ENCODE measurements at regions not wholly inside any gene's neighbourhood (a gene's known extent, or its start where the extent isn't known, plus 50 kb on each side); places are given as distances from the start of the nearest gene placed in this dataset.

DNA sequence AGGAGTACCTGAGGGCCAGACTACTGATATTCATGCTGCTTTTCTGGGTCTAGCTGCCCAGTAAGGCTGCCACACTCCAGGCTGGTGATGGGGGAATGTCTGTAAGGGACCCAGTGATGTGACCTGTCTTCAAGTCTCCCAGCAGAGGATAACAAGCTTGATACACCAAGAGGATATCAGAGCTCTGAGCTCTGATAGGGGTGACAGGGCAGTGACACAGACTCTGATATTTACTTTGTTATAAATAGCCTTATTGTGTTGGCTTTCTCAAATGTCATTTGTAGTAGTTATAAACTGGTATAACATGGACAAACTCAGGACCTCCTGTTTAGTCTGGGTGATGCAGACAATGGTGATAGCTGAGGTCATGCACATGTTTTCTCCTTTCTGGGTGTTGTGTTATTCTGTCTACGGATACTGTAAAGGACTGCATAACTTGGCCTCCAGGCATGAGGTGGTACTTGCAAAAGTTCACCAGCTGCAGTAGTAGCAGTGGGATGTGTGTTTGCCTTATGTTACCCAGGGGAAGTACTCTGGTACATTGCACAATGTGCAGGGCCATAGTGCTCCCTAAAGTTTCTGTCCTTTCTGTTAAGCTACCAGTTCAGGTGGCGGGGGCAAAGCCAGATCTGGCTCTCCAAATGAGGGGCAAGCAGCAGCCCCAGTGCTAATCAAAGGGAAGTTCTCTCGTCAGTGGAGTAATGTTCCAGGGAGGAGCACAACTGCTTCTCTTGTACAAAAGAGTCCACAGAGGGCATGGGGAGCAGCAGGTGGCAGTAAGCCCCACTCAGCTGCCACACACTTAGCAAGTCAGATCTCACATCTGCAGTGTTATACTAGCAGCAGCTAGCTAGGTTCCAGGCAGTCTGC is 812.2 kb downstream of the JRKL start:
- FAIRE-seq = no peak

DNA sequence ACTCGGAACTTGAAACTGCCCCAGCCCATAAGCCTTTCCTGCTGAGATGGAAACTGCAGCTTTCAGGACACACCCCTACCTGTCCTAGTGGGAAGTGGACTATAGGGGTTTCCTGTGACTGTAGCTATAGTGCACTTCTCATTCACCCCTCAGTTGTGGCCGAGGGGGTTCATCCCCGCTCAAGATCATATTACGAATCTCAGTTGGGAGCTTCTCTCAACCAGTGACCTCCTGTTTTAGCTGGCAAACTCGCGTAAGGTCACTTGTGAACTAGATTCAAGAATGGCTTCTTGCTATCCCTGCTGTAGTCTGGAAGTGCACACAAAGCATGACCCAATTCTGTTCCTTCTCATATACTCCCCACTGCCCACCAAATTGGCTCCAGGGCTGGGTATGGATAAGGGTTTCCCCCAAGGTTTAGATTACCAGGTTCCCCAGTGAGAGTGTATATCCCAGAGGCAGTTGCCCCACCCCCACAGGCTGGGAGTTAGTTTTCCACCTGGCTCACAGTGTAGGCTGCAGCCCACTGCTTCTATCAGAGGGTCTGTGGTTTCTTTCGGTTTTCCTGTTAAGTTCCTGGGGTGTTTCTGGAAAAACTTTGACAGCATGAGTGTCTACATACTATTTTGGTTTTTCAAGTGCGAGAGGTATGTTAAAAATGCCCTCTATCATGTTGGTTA is 812.9 kb downstream of the JRKL start:
- FAIRE-seq = no peak

GRCh38 chr11:97218011-97218410 is 828.2 kb downstream of the JRKL start:
- no peak for FAIRE-seq

- no peak for FAIRE-seq
Observed at GRCh38 chr11:97223647-97224046, 833.8 kb downstream of the JRKL start.

DNA sequence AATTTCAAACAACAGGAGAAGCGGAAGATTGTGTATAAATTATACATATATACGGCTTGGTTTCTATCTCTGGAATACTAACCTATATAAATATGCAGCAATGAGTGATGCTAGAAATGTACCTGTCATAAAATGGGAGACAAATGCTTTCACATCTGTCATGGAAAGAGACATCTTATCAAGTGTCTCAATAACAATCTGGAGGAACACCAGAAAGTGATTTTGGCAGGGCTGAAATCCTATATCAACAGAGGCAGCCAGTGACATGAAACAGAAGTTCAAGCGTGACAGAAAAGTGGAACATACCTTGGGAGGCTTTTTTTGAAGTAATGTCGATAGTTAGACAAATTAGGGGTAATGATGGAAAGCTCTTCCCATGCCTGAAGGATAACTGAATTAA is 834.6 kb downstream of the JRKL start:
- FAIRE-seq = no peak

- no peak for FAIRE-seq
Observed at GRCh38 chr11:97225794-97226193, 836.0 kb downstream of the JRKL start.

DNA sequence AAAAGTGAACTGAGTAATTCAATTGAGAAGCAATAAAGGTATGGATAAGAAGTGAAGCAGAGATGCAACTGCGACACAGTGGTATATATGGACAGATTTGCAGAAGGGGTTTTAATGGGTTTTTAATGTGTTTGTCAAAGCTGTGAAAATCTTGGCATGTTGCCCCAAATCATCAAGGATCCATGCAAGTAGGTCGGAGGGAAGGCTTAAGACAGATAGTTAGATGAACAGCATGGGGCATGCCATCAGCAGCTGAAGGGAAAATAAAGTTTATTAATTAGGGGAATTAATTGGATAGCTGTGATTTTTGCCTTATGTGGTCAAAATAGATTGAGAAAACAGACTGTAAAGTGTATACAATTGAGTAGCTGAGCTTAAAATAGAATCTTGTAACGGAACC is 840.1 kb downstream of the JRKL start:
- FAIRE-seq = no peak

DNA sequence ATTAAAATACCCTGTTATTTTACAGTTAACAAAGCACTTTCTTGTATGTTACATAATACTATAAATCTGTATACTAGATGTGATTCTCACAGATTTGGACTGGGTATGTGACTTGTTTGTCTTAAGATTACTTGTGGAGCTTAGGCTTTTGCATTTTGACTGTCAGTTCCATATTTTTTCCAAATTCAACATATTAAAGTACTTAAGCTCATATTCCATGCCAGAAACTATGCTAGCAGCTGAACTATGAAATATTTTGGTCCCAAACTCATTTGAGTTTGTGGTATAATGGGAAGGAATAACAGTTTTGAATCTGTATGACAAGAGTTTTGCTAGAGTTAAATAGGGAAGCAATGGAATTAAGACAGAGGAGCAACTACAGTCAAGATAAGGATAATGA is 841.4 kb downstream of the JRKL start:
- no peak for FAIRE-seq

- FAIRE-seq = no peak
Observed at GRCh38 chr11:97234016-97234415, 844.2 kb downstream of the JRKL start.

DNA sequence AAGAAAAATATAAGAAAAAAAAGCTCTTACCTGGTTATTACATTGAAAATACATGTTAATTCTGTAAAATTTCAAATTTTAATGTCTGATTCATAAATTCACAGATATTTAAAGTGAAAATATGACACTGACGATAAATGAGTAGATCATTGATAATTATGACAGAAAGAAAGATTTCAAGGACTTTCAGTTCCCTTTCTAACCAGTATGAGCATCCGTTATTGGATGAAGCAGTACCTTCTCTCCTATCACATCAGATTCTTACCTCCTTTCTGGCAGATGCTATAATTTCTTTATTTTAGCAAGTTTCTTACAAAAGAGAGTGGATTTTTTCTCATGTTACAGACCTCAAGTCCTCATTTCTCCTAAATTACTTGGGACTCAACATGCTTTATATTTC is 847.3 kb downstream of the JRKL start:
- FAIRE-seq = no peak

DNA sequence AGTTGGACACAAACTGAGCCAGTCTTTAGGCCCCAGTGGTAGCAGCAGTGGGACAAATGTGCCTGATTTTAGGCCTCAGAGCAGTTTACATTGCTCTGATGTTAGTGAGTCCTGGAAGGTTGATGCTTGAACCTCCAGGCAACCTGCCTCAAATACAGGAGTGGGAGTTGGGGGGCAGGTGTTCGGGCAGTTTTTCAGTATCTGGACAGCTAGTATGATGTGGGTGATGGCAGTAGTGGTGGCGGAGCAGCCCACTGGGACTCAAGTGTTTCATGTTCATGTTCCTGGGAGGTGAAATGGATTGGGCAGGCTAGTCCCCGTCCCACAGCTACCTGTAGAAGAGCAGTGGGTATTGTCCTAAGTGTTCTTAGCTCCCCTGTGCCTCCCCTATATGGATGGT is 857.8 kb downstream of the JRKL start:
- no peak for FAIRE-seq

DNA sequence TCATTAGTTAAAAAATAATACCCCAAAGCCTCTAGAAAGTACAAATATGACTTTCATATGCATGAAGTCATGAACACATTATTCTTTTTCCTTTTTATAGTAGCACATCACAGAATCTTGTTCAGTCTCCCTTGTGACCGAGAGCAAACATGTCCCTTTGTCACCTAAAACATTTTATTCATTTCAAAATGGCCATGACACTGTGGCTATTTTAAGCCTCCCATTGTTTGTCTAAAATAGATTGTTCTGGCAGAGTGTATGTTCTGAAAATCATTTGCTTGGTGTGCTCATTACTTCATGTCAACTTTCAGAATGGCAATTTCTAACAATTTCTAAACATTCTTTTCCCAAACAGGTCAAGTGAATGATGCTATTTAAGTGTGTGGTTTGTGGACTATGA is 865.0 kb downstream of the JRKL start:
- no peak for FAIRE-seq

- FAIRE-seq = no peak
Observed at GRCh38 chr11:97259434-97259833, 869.6 kb downstream of the JRKL start.

- FAIRE-seq = no peak
Observed at GRCh38 chr11:97259884-97260283, 870.1 kb downstream of the JRKL start.

DNA sequence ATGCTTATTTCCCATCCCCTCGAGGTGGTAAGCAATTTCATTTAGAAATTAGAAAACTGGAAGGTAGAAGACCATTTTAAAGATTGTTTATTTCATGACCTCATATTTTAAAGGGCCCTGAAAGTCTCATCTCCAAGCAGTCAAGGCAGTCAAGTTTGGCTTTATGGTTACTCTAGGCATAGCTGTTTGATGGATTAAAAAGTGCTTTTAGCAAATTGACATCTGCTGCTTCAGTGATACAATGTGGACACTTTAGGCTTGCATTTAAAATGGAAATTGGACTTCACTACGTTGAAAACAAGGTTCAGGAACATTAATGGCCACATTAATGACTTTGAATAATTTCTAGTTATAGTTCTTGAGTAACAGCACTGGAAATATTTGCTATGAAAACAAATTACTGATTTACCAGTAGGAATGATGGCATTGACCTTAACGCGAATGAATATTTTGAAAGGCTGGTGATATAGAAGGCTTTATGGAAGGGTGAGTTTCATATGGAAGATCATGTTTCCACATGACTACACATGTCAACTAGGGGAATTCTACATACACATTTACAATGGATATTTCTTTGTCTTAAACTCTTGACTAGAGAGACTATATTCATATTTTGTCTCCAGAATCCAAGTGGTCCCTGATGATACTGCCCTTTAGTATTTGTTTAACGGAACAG is 873.5 kb downstream of the JRKL start:
- no peak for FAIRE-seq

DNA sequence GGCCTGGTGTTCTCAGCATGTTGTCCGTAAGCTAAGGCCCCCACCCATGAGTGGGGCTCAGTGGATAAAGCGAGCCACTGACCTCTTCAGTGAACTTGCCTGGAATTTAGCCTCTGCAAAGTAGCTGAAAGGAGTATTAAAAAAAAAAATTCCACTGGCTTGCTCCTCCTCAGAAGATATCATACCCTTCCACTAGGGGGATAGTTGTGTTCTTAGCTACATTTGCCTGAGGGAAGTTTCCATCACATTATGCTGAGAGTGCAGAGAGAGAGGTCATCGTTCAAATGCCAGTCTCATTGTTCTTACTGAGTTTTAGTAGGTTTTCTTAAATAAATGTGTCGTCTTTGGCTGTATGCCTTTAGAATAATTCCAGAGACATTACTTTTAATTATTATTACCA is 879.7 kb downstream of the JRKL start:
- FAIRE-seq = no peak

- no peak for FAIRE-seq
Observed at GRCh38 chr11:97279341-97279740, 889.5 kb downstream of the JRKL start.

GRCh38 chr11:97280347-97280746 is 890.5 kb downstream of the JRKL start:
- FAIRE-seq = no peak

DNA sequence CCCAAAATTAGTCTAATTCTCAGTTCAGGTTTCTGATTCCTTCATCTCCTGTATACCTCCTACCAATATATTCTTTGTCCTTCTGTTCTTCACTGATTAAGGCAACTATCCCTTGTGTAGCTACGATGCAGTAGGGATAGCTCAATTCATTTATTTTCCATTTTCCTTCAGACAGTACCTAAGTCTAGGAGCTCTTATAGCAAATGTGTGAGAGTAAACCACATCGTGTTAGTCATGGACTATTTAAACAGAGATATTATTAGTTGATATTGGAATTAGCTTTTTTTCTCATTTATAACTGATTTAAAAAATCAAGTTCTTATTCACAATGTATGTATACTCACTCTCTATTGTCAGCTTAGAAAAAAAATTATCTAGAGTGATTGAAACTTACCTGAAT is 900.0 kb downstream of the JRKL start:
- FAIRE-seq = no peak

GRCh38 chr11:97290464-97291041 is 900.7 kb downstream of the JRKL start:
- FAIRE-seq = no peak

DNA sequence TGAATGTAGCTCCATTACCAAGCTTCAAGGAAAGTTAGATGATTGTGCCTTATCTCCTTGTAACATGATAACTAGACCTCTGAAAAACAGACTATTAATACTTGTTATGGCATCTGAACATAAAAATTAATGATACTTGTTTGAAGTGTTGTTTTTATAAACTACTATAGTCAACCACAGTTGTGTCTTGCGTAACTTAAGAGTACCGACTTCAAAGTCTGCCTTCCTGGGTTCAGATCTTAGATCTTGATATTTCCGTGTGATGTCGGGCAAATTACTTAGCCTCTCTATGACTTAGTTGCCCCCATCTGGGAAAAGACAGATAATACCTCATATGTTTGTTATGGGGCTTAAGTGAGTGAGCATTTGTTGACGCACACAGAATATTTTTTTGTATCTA is 906.5 kb downstream of the JRKL start:
- FAIRE-seq = peak; percentile 27

DNA sequence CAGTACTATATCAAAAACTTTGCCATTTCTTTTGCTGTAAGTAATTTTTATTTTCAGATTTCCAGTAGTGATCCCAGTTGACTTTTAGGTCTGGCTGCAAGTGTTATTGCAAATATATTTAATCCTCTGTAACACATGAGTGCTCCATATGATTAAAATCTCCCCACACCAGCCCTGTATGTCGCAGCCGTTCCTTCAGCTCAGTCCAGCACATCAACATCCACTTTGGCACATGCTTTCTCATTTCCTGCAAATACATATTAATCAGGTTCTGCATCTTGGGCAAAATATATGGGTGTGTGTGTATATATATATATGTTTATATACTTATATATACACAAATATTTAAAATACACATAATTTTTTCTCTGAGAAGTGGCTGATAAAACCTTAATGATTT is 919.5 kb downstream of the JRKL start:
- FAIRE-seq = no peak

- FAIRE-seq = no peak
Observed at GRCh38 chr11:97325693-97326092, 935.9 kb downstream of the JRKL start.

DNA sequence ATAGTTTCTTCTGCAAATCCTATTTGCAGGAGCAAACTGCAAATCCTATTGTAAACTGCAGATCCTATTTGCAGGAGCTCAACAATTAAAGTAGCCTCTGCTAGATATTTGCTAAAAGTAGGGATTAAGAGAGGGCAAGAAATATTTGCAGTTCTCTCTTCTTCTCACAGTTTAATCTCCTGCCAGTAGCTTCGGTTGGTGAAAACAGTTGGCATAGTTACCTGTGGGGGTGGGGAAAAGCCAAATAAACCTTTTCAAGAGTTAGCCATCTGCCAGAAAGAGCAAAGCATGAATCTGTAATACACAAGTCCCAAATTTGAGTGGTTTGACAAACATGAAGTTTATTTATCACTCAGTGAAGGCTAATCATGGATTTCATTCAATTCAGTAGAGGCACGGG is 942.5 kb downstream of the JRKL start:
- FAIRE-seq = no peak
